HG03066 (cell line): ENCODE measurements at regions not wholly inside any gene's neighbourhood (a gene's known extent, or its start where the extent isn't known, plus 50 kb on each side); places are given as distances from the start of the nearest gene placed in this dataset.

Experiments used
- ATAC-seq: cut with Tn5 transposase; IDR thresholded peaks from one replicate; pipeline ENCODE4 v1.9.1; 2021; ENCODE audit warnings: low read depth; ENCODE audit not compliant: unreplicated experiment

DNA sequence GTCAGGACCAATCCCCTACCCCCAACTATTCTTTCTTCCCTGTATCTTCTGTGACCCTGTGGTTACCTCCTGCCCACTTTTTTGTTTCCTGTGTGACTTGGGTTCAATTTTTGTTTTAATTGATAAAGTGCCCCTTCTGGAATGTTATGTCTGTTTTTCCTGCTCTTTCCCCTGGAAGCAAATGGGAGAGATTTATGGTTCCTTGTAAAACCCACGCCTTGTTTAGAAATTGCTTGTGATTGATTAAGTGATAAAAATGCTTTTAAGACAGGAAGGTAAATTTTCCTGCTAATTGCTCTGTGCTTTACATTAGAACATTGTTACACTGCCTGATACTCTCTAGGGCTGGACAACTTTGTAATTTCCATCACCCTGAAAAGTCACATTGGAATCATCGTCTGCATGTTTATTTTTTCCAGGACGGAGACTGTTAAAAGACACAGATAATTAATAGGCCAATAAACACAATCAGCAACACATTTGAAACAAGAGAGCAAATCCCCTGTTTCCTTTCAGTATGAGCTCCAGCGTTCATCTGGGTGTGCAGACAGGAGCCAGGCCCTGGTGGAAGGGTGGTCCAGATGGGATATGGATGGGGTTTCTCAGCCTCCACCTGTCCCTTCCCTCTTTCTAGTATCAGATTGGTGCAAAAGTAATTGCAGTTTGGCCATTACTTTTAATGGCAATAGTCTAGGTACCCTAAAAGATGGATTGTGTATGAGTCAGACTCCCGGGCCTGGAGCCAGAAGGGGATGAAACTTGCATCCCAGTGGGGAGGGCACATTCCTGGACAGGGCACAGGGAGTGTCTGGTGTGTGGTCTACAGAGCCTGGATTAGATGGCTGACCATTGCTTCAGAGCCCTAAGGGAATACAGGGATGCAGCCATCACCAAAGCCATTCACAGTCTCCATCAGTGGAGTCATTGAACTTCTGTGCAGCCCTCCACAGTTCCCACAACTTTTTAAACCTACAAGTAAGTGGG is 58.1 kb upstream of the AGBL1 start:
- no peak for ATAC-seq

DNA sequence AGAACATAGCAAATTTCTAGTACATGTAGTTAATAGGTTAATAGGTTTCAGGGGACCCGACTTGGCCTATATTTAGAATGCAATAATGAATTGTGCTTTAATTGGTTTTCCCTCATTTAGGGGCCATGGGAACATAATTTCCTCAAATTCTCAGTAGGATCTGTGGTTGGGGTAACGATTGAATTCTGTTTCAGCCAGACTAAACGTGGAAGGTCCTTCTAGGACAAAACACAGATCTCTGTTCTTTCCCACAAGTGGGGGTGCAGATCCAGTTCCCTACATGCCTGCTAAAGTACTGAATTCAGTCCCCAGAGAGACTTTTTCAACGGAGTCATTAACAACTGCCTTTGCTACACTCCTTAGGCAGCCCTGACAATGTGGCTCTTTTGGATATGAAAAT is 50.7 kb upstream of the AGBL1 start:
- ATAC-seq: no peak
